NB4 (cell line): ENCODE measurements at regions not wholly inside any gene's neighbourhood (a gene's known extent, or its start where the extent isn't known, plus 50 kb on each side); places are given as distances from the start of the nearest gene placed in this dataset.

Experiments
- POLR2A ChIP-seq: IDR thresholded peaks from 2 replicates; pipeline ENCODE4 v1.6.1; 2011; ENCODE audit warnings: mild to moderate bottlenecking; ENCODE audit not compliant: insufficient read length; ENCODE audit errors: extremely low read depth
- TF ChIP-seq, protein P1 (sequence below): IDR thresholded peaks from one replicate; pipeline ENCODE4 v1.5.1; 2012; ENCODE audit warnings: low read depth, low read length
- TF ChIP-seq, protein P2 (sequence below): IDR thresholded peaks from 2 replicates; pipeline ENCODE4 v1.6.1; 2011; ENCODE audit warnings: low read depth, low read length

DNA sequence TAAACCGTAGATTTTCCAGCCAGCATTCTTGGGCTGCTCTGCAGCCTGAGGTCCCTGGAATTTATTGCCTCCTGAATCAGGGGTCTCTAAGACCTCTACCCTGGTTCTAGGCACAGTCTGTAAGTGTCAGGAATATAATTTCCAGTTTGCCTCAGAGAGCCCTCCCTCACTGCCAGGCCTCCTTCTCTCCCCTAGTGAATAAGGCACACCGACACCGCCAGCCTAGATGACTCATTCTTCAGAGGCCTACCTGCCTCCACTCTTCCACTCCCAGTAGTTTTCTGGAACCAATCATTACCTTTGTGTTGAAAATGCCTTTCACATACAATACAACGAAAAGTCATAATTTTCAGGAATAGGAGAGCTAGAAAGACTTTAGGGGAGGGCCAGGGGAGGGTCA lies 50.3 kb upstream of the ARHGEF9 start:
- TF ChIP-seq, protein P1, sequence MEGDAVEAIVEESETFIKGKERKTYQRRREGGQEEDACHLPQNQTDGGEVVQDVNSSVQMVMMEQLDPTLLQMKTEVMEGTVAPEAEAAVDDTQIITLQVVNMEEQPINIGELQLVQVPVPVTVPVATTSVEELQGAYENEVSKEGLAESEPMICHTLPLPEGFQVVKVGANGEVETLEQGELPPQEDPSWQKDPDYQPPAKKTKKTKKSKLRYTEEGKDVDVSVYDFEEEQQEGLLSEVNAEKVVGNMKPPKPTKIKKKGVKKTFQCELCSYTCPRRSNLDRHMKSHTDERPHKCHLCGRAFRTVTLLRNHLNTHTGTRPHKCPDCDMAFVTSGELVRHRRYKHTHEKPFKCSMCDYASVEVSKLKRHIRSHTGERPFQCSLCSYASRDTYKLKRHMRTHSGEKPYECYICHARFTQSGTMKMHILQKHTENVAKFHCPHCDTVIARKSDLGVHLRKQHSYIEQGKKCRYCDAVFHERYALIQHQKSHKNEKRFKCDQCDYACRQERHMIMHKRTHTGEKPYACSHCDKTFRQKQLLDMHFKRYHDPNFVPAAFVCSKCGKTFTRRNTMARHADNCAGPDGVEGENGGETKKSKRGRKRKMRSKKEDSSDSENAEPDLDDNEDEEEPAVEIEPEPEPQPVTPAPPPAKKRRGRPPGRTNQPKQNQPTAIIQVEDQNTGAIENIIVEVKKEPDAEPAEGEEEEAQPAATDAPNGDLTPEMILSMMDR, result no peak
- TF ChIP-seq POLR2A, result no peak
- TF ChIP-seq, protein P2, sequence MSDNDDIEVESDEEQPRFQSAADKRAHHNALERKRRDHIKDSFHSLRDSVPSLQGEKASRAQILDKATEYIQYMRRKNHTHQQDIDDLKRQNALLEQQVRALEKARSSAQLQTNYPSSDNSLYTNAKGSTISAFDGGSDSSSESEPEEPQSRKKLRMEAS, result no peak
